ENCODE measurements at regions not wholly inside any gene's neighbourhood (a gene's known extent, or its start where the extent isn't known, plus 50 kb on each side); places are given as distances from the start of the nearest gene placed in this dataset.
A peak's percentile ranks its signal among the peaks of the same experiment; 100 is the strongest.

GRCh38 chr2:225340923-225341322 is 58.6 kb upstream of the NYAP2 start:
- DNase-seq (ENCODE audit: low spot score) = no peak

- no peak for DNase-seq (ENCODE audit: low spot score)
Measured at GRCh38 chr2:225337183-225337582, 62.3 kb upstream of the NYAP2 start.

- no peak for DNase-seq (ENCODE audit: low spot score)
Measured at GRCh38 chr2:225334514-225334913, 65.0 kb upstream of the NYAP2 start.

GRCh38 chr2:225328192-225328591 is 71.3 kb upstream of the NYAP2 start:
- no peak for DNase-seq (ENCODE audit: low spot score)

GRCh38 chr2:225326969-225327368 is 72.5 kb upstream of the NYAP2 start:
- no peak for DNase-seq (ENCODE audit: low spot score)

- no peak for DNase-seq (ENCODE audit: low spot score)
Measured at GRCh38 chr2:225319872-225320271, 79.6 kb upstream of the NYAP2 start.

GRCh38 chr2:225318440-225318839 is 81.1 kb upstream of the NYAP2 start:
- DNase-seq (ENCODE audit: low spot score) = no peak

GRCh38 chr2:225317186-225317585 is 82.3 kb upstream of the NYAP2 start:
- no peak for DNase-seq (ENCODE audit: low spot score)

GRCh38 chr2:225310745-225311144 is 88.8 kb upstream of the NYAP2 start:
- no peak for DNase-seq (ENCODE audit: low spot score)

- no peak for DNase-seq (ENCODE audit: low spot score)
Measured at GRCh38 chr2:225309516-225309915, 90.0 kb upstream of the NYAP2 start.

GRCh38 chr2:225296951-225297350 is 102.6 kb upstream of the NYAP2 start:
- DNase-seq (ENCODE audit: low spot score) = no peak

- no peak for DNase-seq (ENCODE audit: low spot score)
Measured at GRCh38 chr2:225295102-225295501, 104.4 kb upstream of the NYAP2 start.

GRCh38 chr2:225293638-225294037 is 105.9 kb upstream of the NYAP2 start:
- no peak for DNase-seq (ENCODE audit: low spot score)

GRCh38 chr2:225290757-225291400 is 108.6 kb upstream of the NYAP2 start:
- DNase-seq (ENCODE audit: low spot score) = no peak

- no peak for DNase-seq (ENCODE audit: low spot score)
Measured at GRCh38 chr2:225289659-225290058, 109.9 kb upstream of the NYAP2 start.

GRCh38 chr2:225288986-225289385 is 110.5 kb upstream of the NYAP2 start:
- no peak for DNase-seq (ENCODE audit: low spot score)

- peak; percentile 51 for DNase-seq (ENCODE audit: low spot score)
Measured at GRCh38 chr2:225282858-225283710, 116.4 kb upstream of the NYAP2 start.

- no peak for DNase-seq (ENCODE audit: low spot score)
Measured at GRCh38 chr2:225276207-225276606, 123.3 kb upstream of the NYAP2 start.

GRCh38 chr2:225275443-225275842 is 124.1 kb upstream of the NYAP2 start:
- DNase-seq (ENCODE audit: low spot score) = no peak

GRCh38 chr2:225274751-225275150 is 124.8 kb upstream of the NYAP2 start:
- no peak for DNase-seq (ENCODE audit: low spot score)

- no peak for DNase-seq (ENCODE audit: low spot score)
Measured at GRCh38 chr2:225272173-225272572, 127.3 kb upstream of the NYAP2 start.

- peak; percentile 13 for DNase-seq (ENCODE audit: low spot score)
Measured at GRCh38 chr2:225270861-225271260, 128.6 kb upstream of the NYAP2 start.

GRCh38 chr2:225270053-225270452 is 129.5 kb upstream of the NYAP2 start:
- no peak for DNase-seq (ENCODE audit: low spot score)

GRCh38 chr2:225254363-225254762 is 145.1 kb upstream of the NYAP2 start:
- no peak for DNase-seq (ENCODE audit: low spot score)
